ENCODE measurements at regions not wholly inside any gene's neighbourhood (a gene's known extent, or its start where the extent isn't known, plus 50 kb on each side); places are given as distances from the start of the nearest gene placed in this dataset.
A peak's percentile ranks its signal among the peaks of the same experiment; 100 is the strongest.

GRCh38 chr5:10145923-10146401 lies 103.7 kb downstream of the ATPSCKMT start:
- Histone ChIP-seq H4K20me1 (ENCODE audit: control insufficient read depth, extremely low read depth, insufficient read depth, low read length) (no peaks in the 10 kb centered on the region), H3K9ac (ENCODE audit: control insufficient read depth, extremely low read depth, insufficient read depth, low read length) (no peak overlapping the region), H3K9me1 (ENCODE audit: control insufficient read depth, extremely low read depth, insufficient read depth, low read length) (no peaks in the 10 kb centered on the region), H3K9me3 (ENCODE audit: control insufficient read depth, low read depth, low read length) (no peaks in the 10 kb centered on the region), H3K36me3 (ENCODE audit: control insufficient read depth in 2 of 2, extremely low read depth in 1 of 2, insufficient read depth in 2 of 2, low read length in 2 of 2) (no peaks in the 10 kb centered on the region), H2AFZ (ENCODE audit: control insufficient read depth, low read length) (no peak overlapping the region), H3K27me3 (ENCODE audit: control insufficient read depth, extremely low read depth, insufficient read depth, low read length) (no peaks in the 10 kb centered on the region), H3K79me2 (ENCODE audit: control insufficient read depth, insufficient read depth, low read length) (no peaks in the 10 kb centered on the region), H3K4me2 (ENCODE audit: control insufficient read depth, extremely low read depth, insufficient read depth, low read depth, low read length) (no peak overlapping the region), H3K4me1 (ENCODE audit: control insufficient read depth, extremely low read depth, insufficient read depth, low read length) (no peaks in the 10 kb centered on the region), H3K27ac (ENCODE audit: control insufficient read depth, insufficient read depth, low read length) (no peak overlapping the region), H3K4me3 (ENCODE audit: control insufficient read depth in 2 of 3, extremely low read depth in 1 of 3, insufficient read depth in 2 of 3, low read depth in 1 of 3, low read length in 3 of 3) (no peak overlapping the region)
- FAIRE-seq (no peak), DNase-seq (ENCODE audit: low read depth, low spot score) (no peak)
- dilution Hi-C loops (cut with MboI; ENCODE audit: extremely low pct_ligation_motif_present, low sequenced_read_pairs) = no loop called here
- TF ChIP-seq EZH2 (IDR thresholded peaks at IDR 0.05; ENCODE audit: low read length) = no peak
- TF ChIP-seq CTCF (optimal IDR thresholded peaks at IDR 0.05 in 1 of 3, IDR thresholded peaks at IDR 0.05 in 1 of 3, conservative IDR thresholded peaks at IDR 0.05 in 1 of 3; ENCODE audit: extremely low read depth in 1 of 3, insufficient read depth in 2 of 3, low read length in 3 of 3) = peak; percentile 13 to 55 (median 34)

- Histone ChIP-seq H3K4me2 (ENCODE audit: control insufficient read depth, extremely low read depth, insufficient read depth, low read depth, low read length) (no peak overlapping the region), H3K9me3 (ENCODE audit: control insufficient read depth, low read depth, low read length) (no peaks in the 10 kb centered on the region), H2AFZ (ENCODE audit: control insufficient read depth, low read length) (no peak overlapping the region), H3K36me3 (ENCODE audit: control insufficient read depth in 2 of 2, extremely low read depth in 1 of 2, insufficient read depth in 2 of 2, low read length in 2 of 2) (no peaks in the 10 kb centered on the region), H3K27ac (ENCODE audit: control insufficient read depth, insufficient read depth, low read length) (no peak overlapping the region), H3K79me2 (ENCODE audit: control insufficient read depth, insufficient read depth, low read length) (no peaks in the 10 kb centered on the region), H3K4me1 (ENCODE audit: control insufficient read depth, extremely low read depth, insufficient read depth, low read length) (no peaks in the 10 kb centered on the region), H3K9me1 (ENCODE audit: control insufficient read depth, extremely low read depth, insufficient read depth, low read length) (no peaks in the 10 kb centered on the region), H3K4me3 (ENCODE audit: control insufficient read depth in 2 of 3, extremely low read depth in 1 of 3, insufficient read depth in 2 of 3, low read depth in 1 of 3, low read length in 3 of 3) (no peak overlapping the region), H4K20me1 (ENCODE audit: control insufficient read depth, extremely low read depth, insufficient read depth, low read length) (no peaks in the 10 kb centered on the region), H3K27me3 (ENCODE audit: control insufficient read depth, extremely low read depth, insufficient read depth, low read length) (no peaks in the 10 kb centered on the region), H3K9ac (ENCODE audit: control insufficient read depth, extremely low read depth, insufficient read depth, low read length) (no peak overlapping the region)
- TF ChIP-seq CTCF (optimal IDR thresholded peaks at IDR 0.05 in 1 of 3, IDR thresholded peaks at IDR 0.05 in 1 of 3, conservative IDR thresholded peaks at IDR 0.05 in 1 of 3; ENCODE audit: extremely low read depth in 1 of 3, insufficient read depth in 2 of 3, low read length in 3 of 3) (no peak), EZH2 (IDR thresholded peaks at IDR 0.05; ENCODE audit: low read length) (no peak)
- FAIRE-seq (no peak), DNase-seq (ENCODE audit: low read depth, low spot score) (no peak)
- dilution Hi-C loops (cut with MboI; ENCODE audit: extremely low pct_ligation_motif_present, low sequenced_read_pairs) = no loop called here
These were observed 105.6 kb downstream of the ATPSCKMT start for GRCh38 chr5:10144040-10144439.
